NCI-H82 treated with DMSO at 0.1 percent for 48 hours (cell line): ENCODE measurements at regions not wholly inside any gene's neighbourhood (a gene's known extent, or its start where the extent isn't known, plus 50 kb on each side); places are given as distances from the start of the nearest gene placed in this dataset.

Source experiments
- DNase-seq: peaks from one replicate; lab custom pipeline; 2025; ENCODE audit not compliant: unreplicated experiment; lab: John Stamatoyannopoulos, UW

GRCh38 chr7:88515301-88515700 lies 208.6 kb upstream of the STEAP4 start:
- no peak for DNase-seq

- DNase-seq = no peak
These were observed 202.6 kb upstream of the STEAP4 start for GRCh38 chr7:88509341-88509740.

GRCh38 chr7:88500131-88500530 lies 193.4 kb upstream of the STEAP4 start:
- peak; percentile 81 for DNase-seq

- no peak for DNase-seq
These were observed 189.4 kb upstream of the STEAP4 start for GRCh38 chr7:88495881-88496725.

- DNase-seq = peak; percentile 68
These were observed 185.5 kb upstream of the STEAP4 start for GRCh38 chr7:88492153-88492552.

- DNase-seq = no peak
These were observed 184.2 kb upstream of the STEAP4 start for GRCh38 chr7:88490874-88491273.

GRCh38 chr7:88490161-88490560 lies 183.5 kb upstream of the STEAP4 start:
- no peak for DNase-seq

GRCh38 chr7:88485821-88486220 lies 179.1 kb upstream of the STEAP4 start:
- no peak for DNase-seq

- DNase-seq = no peak
These were observed 177.9 kb upstream of the STEAP4 start for GRCh38 chr7:88484551-88484950.

- no peak for DNase-seq
These were observed 174.2 kb upstream of the STEAP4 start for GRCh38 chr7:88480896-88481295.

- no peak for DNase-seq
These were observed 173.6 kb upstream of the STEAP4 start for GRCh38 chr7:88480271-88480670.

- no peak for DNase-seq
These were observed 171.3 kb upstream of the STEAP4 start for GRCh38 chr7:88477976-88478375.

- DNase-seq = no peak
These were observed 158.9 kb upstream of the STEAP4 start for GRCh38 chr7:88465600-88465999.

GRCh38 chr7:88462799-88463198 lies 156.1 kb upstream of the STEAP4 start:
- DNase-seq = no peak

GRCh38 chr7:88460650-88461049 lies 154.0 kb upstream of the STEAP4 start:
- no peak for DNase-seq

- no peak for DNase-seq
These were observed 152.3 kb upstream of the STEAP4 start for GRCh38 chr7:88458946-88459345.

- DNase-seq = peak; percentile 35
These were observed 151.6 kb upstream of the STEAP4 start for GRCh38 chr7:88458279-88458678.

GRCh38 chr7:88457320-88457719 lies 150.6 kb upstream of the STEAP4 start:
- DNase-seq = no peak

GRCh38 chr7:88456490-88456889 lies 149.8 kb upstream of the STEAP4 start:
- no peak for DNase-seq

- DNase-seq = no peak
These were observed 149.0 kb upstream of the STEAP4 start for GRCh38 chr7:88455696-88456095.

- DNase-seq = no peak
These were observed 146.0 kb upstream of the STEAP4 start for GRCh38 chr7:88452646-88453045.

- DNase-seq = no peak
These were observed 144.2 kb upstream of the STEAP4 start for GRCh38 chr7:88450874-88451273.

GRCh38 chr7:88449410-88449809 lies 142.7 kb upstream of the STEAP4 start:
- no peak for DNase-seq
